ENCODE measurements at regions not wholly inside any gene's neighbourhood (a gene's known extent, or its start where the extent isn't known, plus 50 kb on each side); places are given as distances from the start of the nearest gene placed in this dataset.

DNA sequence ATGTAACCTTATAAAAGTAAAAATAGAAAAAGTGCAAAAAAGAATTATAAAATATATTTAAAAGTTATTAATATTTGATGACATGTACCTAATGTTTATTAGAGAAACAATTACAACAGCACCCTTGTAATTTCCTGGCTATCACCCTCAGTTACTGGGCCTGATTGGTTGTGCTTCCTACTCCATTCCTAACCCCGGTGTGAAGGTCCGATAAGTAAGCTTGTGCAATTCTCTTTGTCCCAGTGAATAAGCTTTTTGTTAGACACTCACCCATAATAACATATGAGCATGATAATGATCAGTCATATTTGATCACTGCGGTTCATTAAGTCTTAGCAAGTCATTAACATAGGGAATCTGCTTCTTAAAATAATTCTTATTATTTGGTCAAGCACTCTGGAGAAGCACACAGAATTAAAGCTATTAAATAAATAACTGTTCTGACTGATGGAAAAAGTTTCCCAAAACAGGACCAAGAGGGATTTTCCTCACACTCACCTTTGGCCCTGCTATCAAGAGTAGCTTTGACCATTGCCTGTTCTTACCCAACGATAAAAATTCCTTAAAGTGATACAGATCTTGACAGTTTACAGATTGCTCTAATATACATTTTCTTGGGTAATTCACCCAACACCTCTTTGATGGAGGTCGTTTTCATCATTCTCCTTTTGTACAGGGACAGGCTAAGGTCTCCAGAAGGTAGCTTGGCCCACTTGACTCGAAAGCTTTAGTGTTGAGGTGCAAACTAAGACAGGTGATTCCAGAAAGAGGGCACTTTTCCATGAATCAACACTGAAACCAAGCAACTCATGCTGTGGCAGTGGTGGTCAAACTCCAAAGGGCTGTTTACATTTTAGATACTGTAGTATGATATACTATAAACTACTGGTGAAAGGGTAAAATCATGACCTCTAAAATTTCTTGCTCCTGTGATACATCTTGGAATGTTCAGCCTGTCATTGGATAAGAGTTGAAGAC, 543.0 kb upstream of the KCNMB2 start:
- no peak for DNase-seq (ENCODE audit: low spot score)

DNA sequence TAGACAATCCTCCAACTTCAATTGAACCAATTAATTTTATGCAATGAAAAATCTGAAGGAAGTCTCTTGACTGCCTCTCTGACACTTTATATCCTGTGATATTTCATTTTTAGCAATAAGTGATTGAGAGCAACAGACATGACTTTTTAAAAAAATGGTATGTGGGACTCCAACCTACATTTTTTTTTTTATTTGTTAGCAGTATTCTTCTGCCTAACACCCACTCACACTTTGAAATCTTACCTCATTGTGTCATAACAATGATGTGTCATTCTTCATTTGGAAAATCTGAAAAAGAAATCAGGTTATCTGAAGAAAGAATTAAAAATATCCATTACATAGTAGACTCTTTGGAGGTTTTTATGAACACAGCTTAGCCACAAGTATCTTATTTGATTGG, 541.3 kb upstream of the KCNMB2 start:
- DNase-seq (ENCODE audit: low spot score) = no peak

DNA sequence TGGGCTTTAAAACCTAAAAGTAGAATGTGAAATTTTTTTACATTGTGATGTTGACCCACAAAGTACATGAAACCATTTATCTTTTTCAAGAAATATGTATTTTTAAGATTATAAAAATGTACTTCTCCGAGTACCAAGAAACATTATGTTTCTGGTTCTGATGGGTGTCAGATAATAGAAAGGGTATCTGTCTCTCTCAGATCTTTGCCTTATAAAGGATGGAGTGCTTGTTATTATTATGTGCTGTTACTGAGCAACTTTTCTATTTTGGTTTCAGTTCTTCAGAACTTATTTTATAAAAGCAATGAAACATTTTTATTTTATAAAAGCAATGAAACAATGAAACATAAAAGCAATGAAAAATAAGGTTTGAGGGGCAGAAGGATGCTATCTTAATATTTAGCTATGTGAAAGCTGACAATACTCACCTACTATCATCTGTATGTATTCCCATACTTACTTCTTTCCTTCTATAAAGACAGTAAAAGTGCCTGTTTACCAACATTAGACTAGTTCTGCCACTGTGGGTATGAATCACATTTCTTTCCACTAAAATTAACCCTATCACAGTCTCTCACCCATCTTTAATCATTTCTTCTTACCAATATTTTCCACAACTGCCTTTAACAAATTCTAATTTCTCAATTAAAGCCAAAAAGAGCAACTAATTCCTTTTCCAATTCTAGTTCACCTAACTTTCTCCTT, 540.7 kb upstream of the KCNMB2 start:
- no peak for DNase-seq (ENCODE audit: low spot score)

DNA sequence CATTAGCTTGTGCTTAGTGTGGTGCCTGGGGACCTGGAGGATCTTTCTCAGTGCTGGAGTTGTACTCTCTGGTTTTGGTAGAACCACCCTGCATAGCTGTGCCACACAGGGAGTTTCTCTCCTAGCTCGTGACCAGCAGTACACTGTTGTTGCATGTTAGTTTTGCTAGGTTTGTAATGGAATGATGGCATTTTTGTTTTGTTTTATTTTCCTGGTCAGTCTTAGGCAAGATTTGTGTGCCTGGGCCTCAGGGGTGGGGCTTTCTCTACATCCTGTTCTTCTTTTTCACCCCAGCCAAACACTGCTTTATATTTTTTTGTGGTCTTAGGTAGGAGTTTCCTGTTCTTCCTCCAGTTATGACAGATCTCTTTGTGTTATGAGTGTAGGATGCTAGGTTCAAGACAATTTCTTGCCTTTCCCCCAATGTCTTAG, 534.5 kb upstream of the KCNMB2 start:
- peak; percentile 9 for DNase-seq (ENCODE audit: low spot score)

DNA sequence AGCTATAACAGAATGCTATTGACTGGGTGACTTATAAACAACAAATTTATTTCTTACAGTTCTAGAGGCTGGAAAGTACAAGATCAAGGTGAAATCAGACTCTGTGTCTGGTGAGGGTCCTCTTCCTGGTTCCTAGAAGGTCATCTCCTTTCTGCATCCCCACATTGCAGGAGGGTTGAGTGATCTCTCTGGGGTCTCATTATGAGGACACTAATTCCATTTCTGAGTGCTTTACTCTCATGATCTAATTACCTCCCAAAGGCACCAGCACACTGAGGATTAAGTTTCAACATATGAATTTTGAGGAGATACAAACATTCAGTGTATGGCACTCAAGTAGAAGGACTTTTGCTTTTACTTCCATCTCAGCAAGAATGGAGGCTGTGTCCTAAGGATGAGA, 534.1 kb upstream of the KCNMB2 start:
- DNase-seq (ENCODE audit: low spot score) = no peak

DNA sequence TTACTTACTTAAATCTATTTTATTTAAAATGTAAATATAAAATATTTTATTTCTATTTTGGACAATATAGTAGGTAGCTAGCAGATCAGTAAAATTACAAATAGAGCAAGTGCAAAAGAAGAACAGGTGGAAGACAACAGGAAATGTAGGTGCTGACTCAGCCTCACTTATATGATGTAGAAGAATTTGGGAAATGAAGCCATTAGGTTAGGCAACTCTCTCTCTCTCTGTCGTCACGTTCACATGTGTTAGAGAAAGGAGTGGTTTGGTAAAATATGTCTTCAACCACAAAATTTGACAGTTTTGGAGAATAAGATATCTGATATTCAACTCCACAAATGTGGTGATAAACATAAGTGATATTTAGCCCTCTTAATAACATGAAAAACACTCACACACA, 532.5 kb upstream of the KCNMB2 start:
- DNase-seq (ENCODE audit: low spot score) = no peak

GRCh38 chr3:178005961-178006360, 530.3 kb upstream of the KCNMB2 start:
- DNase-seq (ENCODE audit: low spot score) = no peak

DNA sequence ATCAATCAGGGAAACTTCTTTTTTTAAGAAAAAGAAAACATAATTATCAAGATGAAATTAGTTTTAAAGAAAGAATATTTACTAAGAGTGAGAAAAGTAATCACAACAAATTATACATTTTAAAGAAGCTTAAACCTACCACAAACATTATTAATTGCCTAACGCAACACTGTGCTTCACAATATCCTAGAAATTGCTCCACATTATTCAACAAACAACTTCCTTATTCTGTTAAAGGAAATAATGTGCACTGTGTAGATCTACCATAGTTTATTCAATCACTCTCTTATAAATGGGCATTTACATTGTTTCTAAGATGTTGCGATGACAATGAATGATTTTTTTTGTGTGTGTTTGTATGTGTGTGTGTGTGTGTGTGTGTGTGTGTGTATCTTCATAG, 525.9 kb upstream of the KCNMB2 start:
- DNase-seq (ENCODE audit: low spot score) = no peak

DNA sequence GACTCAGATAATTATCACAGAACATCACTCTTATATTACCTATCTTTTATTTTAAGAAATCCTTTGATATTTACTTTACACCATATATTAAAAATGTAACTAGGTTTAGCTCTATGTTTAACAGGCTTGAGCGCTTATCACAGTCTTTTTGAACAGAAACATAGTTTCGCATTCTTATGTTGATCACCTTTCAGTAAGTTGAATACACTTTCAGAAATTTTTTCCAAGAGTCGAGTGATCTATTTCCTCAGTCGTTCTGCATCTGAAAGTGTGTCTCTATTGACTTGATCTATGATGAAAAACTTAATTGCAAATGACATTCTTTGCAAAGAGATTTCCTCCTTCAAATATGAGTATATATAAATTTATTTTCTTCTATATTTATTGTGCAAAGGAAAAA, 516.6 kb upstream of the KCNMB2 start:
- no peak for DNase-seq (ENCODE audit: low spot score)

DNA sequence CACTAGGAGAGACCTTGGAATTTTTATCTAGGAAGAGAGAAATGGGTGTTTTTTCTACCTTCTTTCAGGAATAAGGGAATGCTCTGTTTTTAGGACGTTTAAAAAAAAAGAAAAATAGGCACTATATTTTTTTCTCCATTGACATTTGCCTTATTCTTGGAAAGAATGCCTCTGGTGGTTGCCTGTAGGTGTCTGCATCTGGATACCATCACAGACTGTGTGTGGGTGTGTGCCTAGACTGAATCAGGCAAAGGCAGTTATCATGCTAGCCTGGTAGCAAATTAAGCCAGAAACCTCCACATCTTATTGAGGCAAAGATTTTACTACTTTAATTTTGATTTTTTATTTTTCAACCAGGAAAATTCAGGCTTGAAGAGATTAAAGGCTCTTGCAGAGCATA, 513.6 kb upstream of the KCNMB2 start:
- DNase-seq (ENCODE audit: low spot score) = no peak

DNA sequence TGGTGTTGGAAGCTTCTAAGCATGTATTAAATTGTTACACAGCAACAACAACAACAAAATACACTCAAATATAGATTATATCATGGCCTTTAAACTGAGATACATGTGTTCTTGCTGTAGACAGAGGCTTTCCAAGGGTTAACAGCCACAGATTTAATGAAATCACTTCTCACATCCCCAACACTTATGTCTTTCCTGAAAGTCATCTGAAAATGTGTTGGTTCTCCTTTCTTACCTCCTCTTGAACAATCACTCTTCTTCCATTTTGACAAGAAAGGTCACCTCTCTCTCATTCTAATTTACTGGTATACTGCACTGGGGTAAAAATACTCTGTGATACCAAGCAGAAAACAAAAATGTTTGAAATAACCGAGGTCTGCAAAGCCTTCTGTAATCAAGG, 507.3 kb upstream of the KCNMB2 start:
- DNase-seq (ENCODE audit: low spot score) = no peak

GRCh38 chr3:178036451-178037144, 499.6 kb upstream of the KCNMB2 start:
- no peak for DNase-seq (ENCODE audit: low spot score)

GRCh38 chr3:178041931-178042330, 494.3 kb upstream of the KCNMB2 start:
- DNase-seq (ENCODE audit: low spot score) = no peak

DNA sequence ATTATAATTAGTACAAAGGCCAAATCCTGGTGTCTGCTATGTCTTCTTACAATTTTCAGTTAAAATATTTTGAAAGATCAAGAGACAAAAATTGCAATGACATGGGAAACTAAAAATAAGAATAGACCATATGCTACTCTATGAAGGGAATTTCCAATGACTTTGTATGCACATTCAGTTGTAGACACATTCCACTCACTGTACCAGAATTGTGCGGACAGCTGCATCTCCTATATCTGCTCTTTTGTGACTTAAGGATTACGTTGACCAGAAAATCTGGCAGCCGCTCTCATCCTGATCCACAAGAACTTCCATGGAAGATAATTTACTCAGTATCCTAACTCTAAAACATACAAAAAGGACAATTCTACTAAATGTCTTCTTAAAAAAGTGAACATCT, 493.9 kb upstream of the KCNMB2 start:
- DNase-seq (ENCODE audit: low spot score) = no peak

GRCh38 chr3:178043084-178043483, 493.2 kb upstream of the KCNMB2 start:
- no peak for DNase-seq (ENCODE audit: low spot score)

DNA sequence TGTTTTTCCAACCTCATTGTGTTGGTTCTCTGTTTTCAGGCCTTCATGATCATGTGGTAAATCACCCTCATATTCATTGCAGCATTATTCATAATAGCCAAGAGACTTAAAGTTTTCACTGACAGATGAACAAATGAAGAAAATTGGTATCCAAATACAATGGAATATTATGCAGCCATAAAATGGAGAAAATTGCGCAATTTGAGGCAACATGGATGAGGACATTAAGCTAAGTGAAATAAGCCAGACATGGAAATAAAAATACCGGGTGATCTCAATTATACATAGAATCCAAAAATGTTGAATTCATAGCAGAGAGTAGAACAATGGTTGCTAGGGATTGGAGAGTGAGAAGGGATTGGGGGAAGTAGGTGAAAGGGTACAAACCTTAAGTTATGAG, 491.9 kb upstream of the KCNMB2 start:
- no peak for DNase-seq (ENCODE audit: low spot score)

- DNase-seq (ENCODE audit: low spot score) = no peak
These were observed 488.7 kb upstream of the KCNMB2 start for GRCh38 chr3:178047496-178047895.

DNA sequence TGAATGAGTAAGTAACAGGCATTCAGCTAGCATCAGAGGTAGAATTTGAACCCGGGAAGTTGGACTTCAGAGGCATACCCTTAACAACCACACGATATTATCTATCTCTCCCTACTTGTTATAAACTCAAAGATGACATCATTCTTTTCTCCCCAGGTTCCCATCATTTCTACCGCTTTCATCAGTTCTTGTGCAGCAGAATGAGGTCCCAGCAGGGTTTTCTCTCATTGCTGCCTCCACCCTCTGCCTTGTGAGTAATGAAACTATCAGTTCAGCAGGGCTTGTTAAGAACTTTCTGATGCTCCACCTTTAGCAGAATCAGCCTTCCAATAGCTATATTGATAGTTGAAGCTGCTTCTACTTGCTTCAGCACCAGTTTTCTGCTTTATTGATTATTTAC, 487.5 kb upstream of the KCNMB2 start:
- no peak for DNase-seq (ENCODE audit: low spot score)

DNA sequence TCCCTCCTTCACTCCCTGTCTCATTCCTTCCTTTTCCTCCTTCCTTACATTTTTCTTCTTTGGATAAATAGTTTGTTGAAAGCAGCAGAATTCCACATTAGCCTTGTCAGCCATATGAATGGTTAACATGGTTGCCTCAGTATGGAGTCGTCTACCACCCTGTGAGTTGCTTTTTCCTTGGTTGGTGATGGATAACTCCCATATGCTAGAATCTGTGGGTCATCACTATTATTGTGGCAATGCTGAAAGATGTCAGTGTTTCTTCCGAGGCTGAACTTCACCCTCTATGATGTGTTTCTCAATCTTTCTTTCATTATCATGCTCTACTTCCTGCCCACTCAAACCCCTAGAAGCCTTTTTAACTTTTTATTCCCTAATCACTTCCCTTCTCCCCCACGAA, 481.8 kb upstream of the KCNMB2 start:
- no peak for DNase-seq (ENCODE audit: low spot score)

DNA sequence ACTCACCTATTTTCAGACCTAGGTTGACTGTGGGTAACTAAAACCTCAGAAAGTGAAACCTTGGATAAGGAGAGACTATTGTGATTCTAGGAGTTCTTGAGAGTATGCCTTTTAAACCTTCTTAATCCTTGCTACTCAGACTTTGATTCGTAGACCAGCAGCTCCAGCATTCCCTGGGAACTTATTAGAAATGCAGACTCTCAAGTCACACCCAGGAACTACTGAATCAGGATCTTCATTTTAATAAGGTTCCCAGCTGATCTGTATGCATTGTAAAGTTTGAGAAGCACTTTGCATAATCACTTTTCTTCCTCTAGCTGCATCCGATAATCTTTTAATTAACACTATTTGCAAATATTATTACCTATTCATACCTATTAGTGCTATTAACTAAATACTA, 480.3 kb upstream of the KCNMB2 start:
- DNase-seq (ENCODE audit: low spot score) = no peak

DNA sequence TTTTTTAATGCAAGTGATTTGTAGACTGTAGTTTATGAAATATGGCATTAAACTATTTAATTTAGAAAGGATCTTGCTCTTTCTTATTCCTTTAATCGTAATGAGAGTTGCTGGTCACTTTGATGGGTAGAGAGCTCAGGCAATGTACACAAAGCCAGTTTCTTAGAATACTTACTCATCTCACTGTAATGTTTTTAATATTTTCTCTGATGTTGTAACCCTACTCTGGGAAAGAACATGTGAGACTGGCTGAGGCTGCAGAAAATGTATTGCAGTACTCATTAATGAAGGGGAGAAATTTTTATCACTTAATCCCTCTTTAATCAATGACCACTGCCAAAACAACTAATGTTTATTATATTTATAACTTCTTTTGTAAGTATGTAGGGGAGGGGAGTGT, 479.4 kb upstream of the KCNMB2 start:
- no peak for DNase-seq (ENCODE audit: low spot score)

GRCh38 chr3:178058629-178059028, 477.6 kb upstream of the KCNMB2 start:
- no peak for DNase-seq (ENCODE audit: low spot score)

- no peak for DNase-seq (ENCODE audit: low spot score)
These were observed 477.1 kb upstream of the KCNMB2 start for GRCh38 chr3:178059119-178059518.

Data from CD4-positive, alpha-beta T cell treated with Interleukin-2 at 100 ng/mL for 4 hours (primary cell).